NB4 (cell line): ENCODE measurements at regions not wholly inside any gene's neighbourhood (a gene's known extent, or its start where the extent isn't known, plus 50 kb on each side); places are given as distances from the start of the nearest gene placed in this dataset.

ENCODE experiments used
- CTCF ChIP-seq: IDR thresholded peaks from one replicate; pipeline ENCODE4 v1.5.1; 2012; ENCODE audit warnings: low read depth, low read length
- MYC ChIP-seq: IDR thresholded peaks from 2 replicates; pipeline ENCODE4 v1.6.1; 2011; ENCODE audit warnings: low read depth, low read length
- POLR2A ChIP-seq: IDR thresholded peaks from 2 replicates; pipeline ENCODE4 v1.6.1; 2011; ENCODE audit warnings: mild to moderate bottlenecking; ENCODE audit not compliant: insufficient read length; ENCODE audit errors: extremely low read depth

GRCh38 chrX:67317725-67318124 lies 226.1 kb upstream of the AR start:
- TF ChIP-seq CTCF (no peak), MYC (no peak), POLR2A (no peak)
